ENCODE measurements at regions not wholly inside any gene's neighbourhood (a gene's known extent, or its start where the extent isn't known, plus 50 kb on each side); places are given as distances from the start of the nearest gene placed in this dataset.

- TF ChIP-seq ELF1 (IDR thresholded peaks at IDR 0.05; ENCODE audit: borderline replicate concordance, low read depth) (no peak), CTCF (IDR thresholded peaks at IDR 0.05 in 2 of 3, conservative IDR thresholded peaks at IDR 0.05 in 1 of 3; ENCODE audit: borderline replicate concordance in 1 of 3, insufficient read depth in 1 of 3, low read depth in 2 of 3, low read length in 2 of 3) (no peak), SIN3A (IDR thresholded peaks at IDR 0.05; ENCODE audit: low read depth) (no peak), EZH2 (IDR thresholded peaks at IDR 0.05) (no peak), YY1 (IDR thresholded peaks at IDR 0.05; ENCODE audit: extremely low read depth, insufficient replicate concordance, low read depth, low read length) (no peak), RAD21 (IDR thresholded peaks at IDR 0.05; ENCODE audit: low read depth) (no peak), POLR2A (IDR thresholded peaks at IDR 0.05; ENCODE audit: borderline replicate concordance, extremely low read depth, insufficient read depth, insufficient read length) (no peak), EGR1 (IDR thresholded peaks at IDR 0.05; ENCODE audit: low read depth) (no peak)
Measured at GRCh38 chr6:56329271-56330050, 82.1 kb upstream of the COL21A1 start.

Measured in HCT116 (cell line).